ENCODE measurements at regions not wholly inside any gene's neighbourhood (a gene's known extent, or its start where the extent isn't known, plus 50 kb on each side); places are given as distances from the start of the nearest gene placed in this dataset.
"Not testable (repeated sequence)": the region's sequence is repeated elsewhere in the genome, so short reads cannot be mapped to it uniquely, and the experiment has no call there.

DNA sequence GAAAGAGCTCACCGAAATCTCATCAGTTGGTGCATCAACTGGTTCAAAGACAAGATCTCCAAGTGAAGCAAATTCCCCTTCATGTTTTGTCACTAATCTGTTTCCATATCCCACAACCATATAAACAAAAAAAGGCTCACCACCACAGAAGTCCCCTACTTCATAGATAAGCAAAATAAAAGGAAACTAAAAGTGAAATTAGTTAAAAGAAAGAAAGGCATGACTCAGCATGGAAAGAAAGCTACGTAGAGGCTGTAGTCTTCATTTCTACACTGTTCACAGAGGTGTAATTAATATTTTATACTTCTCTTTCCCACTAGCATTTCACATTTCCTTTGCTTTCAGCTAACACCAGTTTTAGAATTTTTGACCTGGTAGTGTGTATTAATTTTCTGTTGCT is 208.0 kb downstream of the CYLC2 start:
- no peak overlapping the region for H3K4me3 ChIP-seq (replicated peaks in 1 of 3; ENCODE audit: low read depth in 2 of 3, low read length in 3 of 3)
- Mint-ChIP-seq H3K4me1 (no peaks in the 10 kb centered on the region), H3K4me3 (no peak overlapping the region), H3K9me3 (peaks cover 0 to 12% (median 3%) of the 10 kb centered on the region in 7 donors), H3K27ac (no peak overlapping the region), H3K36me3 (no peaks in the 10 kb centered on the region), H3K27me3 (ENCODE audit: low read depth in 3 of 3) (no peaks in the 10 kb centered on the region)
- H3K4me2 ChIP-seq (replicated peaks; ENCODE audit: extremely low read depth, low read length, poor library complexity, severe bottlenecking): no peak overlapping the region
- no peaks in the 10 kb centered on the region for H3K27me3 ChIP-seq (ENCODE audit: control insufficient read depth in 2 of 2, insufficient read depth in 2 of 2, low read length in 2 of 2)
- no peaks in the 10 kb centered on the region for H3K36me3 ChIP-seq (replicated peaks in 1 of 2; ENCODE audit: control insufficient read depth in 1 of 2, insufficient read depth in 2 of 2, low read length in 2 of 2)
- H3K4me1 ChIP-seq (ENCODE audit: control insufficient read depth in 1 of 2, insufficient read depth in 2 of 2, low read length in 2 of 2): no peaks in the 10 kb centered on the region
- H2AFZ ChIP-seq (ENCODE audit: insufficient read depth, low read depth, low read length, poor library complexity, severe bottlenecking): no peak overlapping the region
- H3K9ac ChIP-seq (ENCODE audit: insufficient read depth, low read length, poor library complexity, severe bottlenecking): no peak overlapping the region
- 82% methylated on average over 1 of the region's 2 CpGs for WGBS (ENCODE audit: insufficient coverage)
- no peak overlapping the region for H3K27ac ChIP-seq (ENCODE audit: low read depth in 1 of 2, low read length in 2 of 2)
- intact Hi-C loops (cut with micrococcal nuclease): no loop called here
- H4K20me1 ChIP-seq (ENCODE audit: insufficient read depth, low read length): no peaks in the 10 kb centered on the region
- H3K79me2 ChIP-seq (ENCODE audit: insufficient read depth, low read length): no peaks in the 10 kb centered on the region
- H3K9me3 ChIP-seq (replicated peaks in 1 of 2; ENCODE audit: control insufficient read depth in 1 of 2, insufficient read depth in 1 of 2, low read length in 2 of 2): peaks cover 5 to 9% of the 10 kb centered on the region in 2 donors
- DNase-seq: no peak
- TF ChIP-seq CTCF (IDR thresholded peaks at IDR 0.05): no peak

- H3K36me3 Mint-ChIP-seq; H3K4me3 ChIP-seq (replicated peaks in 1 of 3; ENCODE audit: low read depth in 2 of 3, low read length in 3 of 3); H2AFZ ChIP-seq (ENCODE audit: insufficient read depth, low read depth, low read length, poor library complexity, severe bottlenecking); H3K4me3 Mint-ChIP-seq; H3K27me3 Mint-ChIP-seq (ENCODE audit: low read depth in 3 of 3); H3K27me3 ChIP-seq (ENCODE audit: control insufficient read depth in 2 of 2, insufficient read depth in 2 of 2, low read length in 2 of 2); H3K4me1 ChIP-seq (ENCODE audit: control insufficient read depth in 1 of 2, insufficient read depth in 2 of 2, low read length in 2 of 2); H3K79me2 ChIP-seq (ENCODE audit: insufficient read depth, low read length); DNase-seq; H3K4me1 Mint-ChIP-seq; H3K4me2 ChIP-seq (replicated peaks; ENCODE audit: extremely low read depth, low read length, poor library complexity, severe bottlenecking); H3K27ac Mint-ChIP-seq; intact Hi-C loops (cut with micrococcal nuclease); H4K20me1 ChIP-seq (ENCODE audit: insufficient read depth, low read length); H3K36me3 ChIP-seq (replicated peaks in 1 of 2; ENCODE audit: control insufficient read depth in 1 of 2, insufficient read depth in 2 of 2, low read length in 2 of 2); H3K27ac ChIP-seq (ENCODE audit: low read depth in 1 of 2, low read length in 2 of 2); H3K9ac ChIP-seq (ENCODE audit: insufficient read depth, low read length, poor library complexity, severe bottlenecking): not testable (repeated sequence)
- peaks cover 24 to 26% of the 10 kb centered on the region in 2 donors for H3K9me3 ChIP-seq (replicated peaks in 1 of 2; ENCODE audit: control insufficient read depth in 1 of 2, insufficient read depth in 1 of 2, low read length in 2 of 2)
- 69% methylated on average over 2 of the region's 8 CpGs for WGBS (ENCODE audit: insufficient coverage)
- peaks cover 6 to 18% (median 11%) of the 10 kb centered on the region in 7 donors for H3K9me3 Mint-ChIP-seq
Observed at GRCh38 chr9:103205881-103206585, 210.9 kb downstream of the CYLC2 start.
